HG03432 (cell line): ENCODE measurements at regions not wholly inside any gene's neighbourhood (a gene's known extent, or its start where the extent isn't known, plus 50 kb on each side); places are given as distances from the start of the nearest gene placed in this dataset.

ENCODE experiments used
- ATAC-seq: cut with Tn5 transposase; IDR thresholded peaks from one replicate; pipeline ENCODE4 v1.9.1; 2021; ENCODE audit warnings: mild to moderate bottlenecking, moderate library complexity; ENCODE audit not compliant: unreplicated experiment

DNA sequence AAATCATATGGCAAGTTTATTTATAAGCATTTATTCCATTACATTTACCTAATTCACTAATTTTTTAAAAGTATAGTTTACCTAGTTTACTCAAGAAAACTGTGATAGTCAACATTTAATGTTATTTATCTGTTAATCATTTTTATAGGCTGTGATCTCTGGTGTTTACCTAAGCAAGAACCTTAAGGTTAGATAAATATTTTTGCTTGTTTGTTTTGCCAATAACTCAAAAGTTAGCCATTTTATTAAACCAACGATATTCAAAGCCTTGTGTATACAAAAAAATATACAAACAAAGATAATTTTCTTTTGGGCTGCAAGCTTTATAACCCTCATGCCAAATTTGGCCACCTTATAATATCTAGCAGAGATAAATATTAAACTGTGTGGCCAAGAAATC, 157.3 kb downstream of the SLCO1B3 start:
- no peak for ATAC-seq

DNA sequence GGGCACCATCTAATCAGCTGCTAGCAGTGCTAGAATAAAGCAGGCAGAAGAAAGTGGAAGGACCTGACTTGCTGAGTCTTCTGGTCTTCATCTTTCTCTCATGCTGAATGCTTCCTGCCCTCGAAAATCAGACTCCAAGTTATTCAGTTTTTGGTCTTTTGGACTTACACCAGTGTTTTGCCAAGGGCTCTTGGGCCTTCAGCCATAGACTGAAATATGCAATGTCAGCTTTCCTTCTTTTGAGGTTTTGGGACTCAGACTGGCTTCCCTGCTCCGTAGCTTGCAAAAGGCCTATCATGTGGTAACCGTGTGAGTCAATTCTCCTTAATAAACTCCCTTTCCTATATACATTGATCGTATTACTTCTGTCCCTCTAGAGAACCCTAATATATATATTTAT, 159.3 kb downstream of the SLCO1B3 start:
- ATAC-seq = no peak

DNA sequence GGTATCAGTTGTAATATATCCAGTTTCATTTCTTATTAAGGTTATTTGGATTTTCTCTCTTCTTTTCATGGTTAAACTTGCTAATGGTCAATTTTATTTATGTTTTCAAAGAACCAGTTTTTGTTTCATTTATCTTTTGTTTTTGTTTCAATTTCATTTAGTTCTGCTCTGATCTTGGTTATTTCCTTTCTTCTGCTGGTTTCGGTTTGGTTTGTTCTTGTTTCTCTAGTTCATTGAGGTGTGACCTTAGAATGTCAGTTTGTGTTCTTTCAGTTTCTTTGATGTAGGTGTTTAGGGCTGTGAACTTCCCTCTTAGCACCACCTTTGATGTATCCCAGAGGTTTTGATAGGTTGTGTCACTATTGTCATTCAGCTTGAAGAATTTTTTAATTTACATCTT, 145.6 kb upstream of the SLCO1B1 start:
- peak; percentile 40 for ATAC-seq

DNA sequence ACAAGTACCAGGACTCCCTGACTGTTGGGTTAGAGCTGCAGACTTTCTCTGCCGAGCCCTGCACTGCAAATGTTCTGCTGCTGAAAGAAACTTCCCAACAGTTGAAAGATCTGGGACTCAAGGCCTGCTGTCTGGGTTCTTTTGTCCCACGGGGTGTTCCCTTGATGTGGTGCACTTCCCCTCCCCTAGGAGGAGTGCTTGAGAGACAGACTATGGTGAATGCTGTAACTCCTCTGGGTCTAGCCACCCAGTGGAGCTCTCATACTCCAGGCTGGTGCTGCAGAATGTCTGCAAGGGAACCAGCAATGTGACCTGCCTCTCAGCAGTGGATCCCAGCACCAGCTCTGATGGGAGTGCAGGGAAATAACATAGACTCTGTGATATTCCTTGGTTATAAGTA, 129.2 kb upstream of the SLCO1B1 start:
- no peak for ATAC-seq

DNA sequence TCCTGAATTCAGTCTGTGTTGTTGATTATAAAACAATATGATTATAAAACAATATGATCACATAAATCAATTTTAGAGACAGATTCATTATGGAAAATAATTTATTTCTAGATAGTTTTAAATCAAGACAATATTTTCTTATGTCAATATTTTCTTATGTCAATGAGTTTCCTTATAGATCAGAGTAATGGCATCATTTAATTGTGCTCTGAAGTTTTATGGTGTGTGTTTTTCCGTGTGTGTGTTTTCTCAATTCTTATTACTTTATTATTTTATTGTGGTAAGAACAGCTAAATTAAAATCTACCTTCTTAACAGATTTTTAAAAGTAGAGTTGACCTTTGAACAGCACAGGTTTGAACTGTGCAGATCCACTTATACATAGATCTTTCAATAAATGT, 105.3 kb upstream of the SLCO1B1 start:
- ATAC-seq = no peak

DNA sequence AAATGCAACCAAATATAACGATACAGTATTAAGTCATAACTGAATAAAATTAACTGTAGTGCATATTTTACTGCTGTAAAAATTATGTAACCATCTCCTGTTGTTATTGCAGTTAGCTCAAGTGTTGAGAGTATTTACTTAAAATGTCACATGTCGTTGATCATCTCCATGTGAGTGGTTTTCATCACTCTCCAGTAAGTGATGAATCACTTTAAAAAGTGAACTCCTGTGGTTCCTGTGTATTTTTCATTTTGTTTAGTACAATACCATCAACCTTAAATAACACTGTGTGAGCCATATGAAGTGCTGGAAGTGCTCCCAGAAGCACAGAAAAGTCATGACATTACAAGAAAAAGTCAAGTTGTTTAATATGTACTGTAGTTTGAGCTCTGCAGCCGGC, 104.7 kb upstream of the SLCO1B1 start:
- ATAC-seq = no peak

DNA sequence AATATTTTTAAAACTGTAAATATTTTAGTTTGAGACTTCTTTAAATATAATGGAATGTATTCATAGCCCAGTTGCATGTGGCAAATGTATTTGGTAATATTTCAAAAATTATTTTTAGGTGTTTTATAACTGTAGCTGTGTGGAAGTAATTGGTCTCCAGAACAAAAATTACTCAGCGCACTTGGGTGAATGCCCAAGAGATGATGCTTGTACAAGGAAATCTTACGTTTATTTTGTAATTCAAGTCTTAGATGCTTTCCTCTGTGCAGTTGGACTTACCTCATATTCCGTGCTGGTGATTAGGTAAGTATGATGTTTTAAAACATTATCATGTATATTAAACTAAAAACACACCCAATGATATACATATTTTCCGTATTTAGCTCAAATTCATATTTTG, 76.7 kb upstream of the SLCO1B1 start:
- ATAC-seq = no peak

DNA sequence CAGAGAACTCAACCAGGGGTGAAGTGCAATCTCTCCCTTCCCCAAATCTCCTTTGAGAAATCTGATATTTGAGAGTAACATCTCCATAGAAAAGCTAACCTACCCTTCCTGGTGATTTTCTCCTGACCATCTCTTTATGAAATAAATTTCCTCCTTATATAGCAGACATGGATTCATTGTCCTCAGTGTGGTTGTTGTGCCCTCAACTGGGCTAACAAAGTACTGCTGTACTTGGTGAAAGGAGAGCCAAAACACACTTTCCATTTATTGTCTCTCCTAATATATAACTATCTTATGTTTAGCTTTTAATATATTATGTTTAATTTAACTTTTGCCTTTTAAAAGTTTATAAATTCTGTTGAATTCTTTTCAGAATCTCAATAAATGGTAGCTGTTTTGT, 65.1 kb upstream of the SLCO1B1 start:
- no peak for ATAC-seq

DNA sequence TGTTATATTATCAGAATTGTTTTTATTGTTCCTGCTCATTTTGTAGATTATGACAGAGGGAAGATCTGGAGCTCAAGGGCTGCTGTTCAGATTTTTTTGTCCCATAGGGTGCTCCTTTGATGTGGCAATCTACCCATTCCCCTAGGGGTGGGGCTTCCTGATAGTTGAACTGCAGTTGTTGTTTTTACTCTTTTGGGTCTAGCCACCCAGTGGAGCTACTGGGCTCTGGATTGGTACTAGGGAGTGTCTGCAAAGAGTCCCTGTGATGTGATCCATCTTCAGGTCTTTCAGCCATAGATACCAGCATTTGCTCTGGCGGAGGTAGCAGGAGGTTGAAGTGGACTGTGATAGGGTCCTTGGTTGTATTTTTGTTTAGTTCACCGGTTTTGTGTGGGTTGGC, 57.9 kb upstream of the SLCO1B1 start:
- ATAC-seq = no peak

DNA sequence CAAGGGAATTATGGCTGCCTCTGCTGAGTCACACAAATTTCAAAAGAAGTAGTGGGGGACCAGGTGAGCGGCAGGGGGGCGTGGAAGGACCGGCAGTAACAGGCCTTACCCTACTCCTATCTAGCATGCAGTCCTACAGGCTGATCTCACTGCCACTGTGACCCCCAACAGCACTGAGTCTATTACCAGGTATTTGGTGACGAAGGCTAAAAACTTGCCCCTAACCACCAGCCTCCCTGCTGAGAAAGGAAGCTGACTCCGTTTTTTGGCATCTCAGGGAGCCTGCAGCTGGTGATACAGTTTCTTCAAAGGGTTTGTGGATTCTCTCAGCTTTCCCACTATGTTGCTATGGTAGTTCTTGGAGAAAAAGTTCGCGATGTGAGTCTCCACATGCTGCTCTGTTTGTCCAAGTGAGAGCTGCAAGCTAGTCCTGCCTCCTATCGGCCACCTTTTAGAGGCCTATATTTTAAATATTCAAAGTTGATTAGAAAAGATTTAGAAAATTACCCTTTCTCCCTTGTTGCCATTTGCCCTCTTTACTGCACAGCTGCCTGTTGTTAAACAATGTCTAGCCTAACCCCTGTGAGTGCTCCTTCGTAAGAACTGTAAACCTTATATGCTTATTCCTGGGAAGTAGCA, 57.1 kb upstream of the SLCO1B1 start:
- ATAC-seq = no peak
